ENCODE measurements at regions not wholly inside any gene's neighbourhood (a gene's known extent, or its start where the extent isn't known, plus 50 kb on each side); places are given as distances from the start of the nearest gene placed in this dataset.

GRCh38 chr7:84497873-84498272, 303.3 kb upstream of the SEMA3A start:
- Histone ChIP-seq H3K27ac (ENCODE audit: low read depth, low read length) (no peak overlapping the region), H3K79me2 (ENCODE audit: insufficient read depth, low read length) (no peaks in the 10 kb centered on the region), H3K27me3 (ENCODE audit: insufficient read depth, low read length) (no peaks in the 10 kb centered on the region), H3K36me3 (ENCODE audit: control insufficient read depth in 1 of 2, insufficient read depth in 2 of 2, low read length in 2 of 2) (no peaks in the 10 kb centered on the region), H3K9ac (ENCODE audit: low read length) (no peak overlapping the region), H3K4me1 (ENCODE audit: control insufficient read depth in 1 of 2, insufficient read depth in 2 of 2, low read length in 2 of 2) (no peaks in the 10 kb centered on the region), H3K4me2 (ENCODE audit: low read length) (no peak overlapping the region), H4K20me1 (ENCODE audit: insufficient read depth) (no peaks in the 10 kb centered on the region), H3K9me3 (ENCODE audit: control insufficient read depth in 1 of 2, insufficient read depth in 1 of 2, low read depth in 1 of 2, low read length in 2 of 2) (no peaks in the 10 kb centered on the region), H2AFZ (ENCODE audit: low read depth, low read length, poor library complexity, severe bottlenecking) (no peak overlapping the region), H3K9me2 (ENCODE audit: insufficient read depth) (no peaks in the 10 kb centered on the region; the same call in 1 of the 2 replicates), H3K4me3 (replicated peaks in 1 of 2; ENCODE audit: low read depth in 1 of 2, low read length in 2 of 2) (no peak overlapping the region)
- BruUV-seq (replicated peaks): no TSS peak
- DNase-seq (ENCODE audit: low read depth, low spot score) (no peak), ATAC-seq (no peak)
- ChIA-PET POLR2A (no interaction called here), CTCF (no interaction called here), RAD21 (ENCODE audit: low non-redundant PET in 1 of 2, low total read pairs in 2 of 2, uncharacterized antibody in 2 of 2, unreplicated experiment in 2 of 2) (no interaction called here)
- TF ChIP-seq EGR1 (IDR thresholded peaks at IDR 0.05; ENCODE audit: low read depth): no peak
- TF ChIP-seq POLR2AphosphoS5 (IDR thresholded peaks at IDR 0.05; ENCODE audit: low read depth, low read length): no peak
- no peak for TF ChIP-seq POLR2A (IDR thresholded peaks at IDR 0.05; ENCODE audit: borderline replicate concordance, extremely low read depth, insufficient read depth, insufficient read length)
- intact Hi-C loops (cut with micrococcal nuclease): no loop called here

GRCh38 chr7:84495128-84495527, 300.5 kb upstream of the SEMA3A start:
- POLR2A ChIA-PET: no interaction called here
- DNase-seq (ENCODE audit: low read depth, low spot score) (no peak), ATAC-seq (no peak)
- no TSS peak for BruUV-seq (replicated peaks)
- Histone ChIP-seq H3K36me3 (ENCODE audit: control insufficient read depth in 1 of 2, insufficient read depth in 2 of 2, low read length in 2 of 2) (no peaks in the 10 kb centered on the region), H3K4me3 (replicated peaks in 1 of 2; ENCODE audit: low read depth in 1 of 2, low read length in 2 of 2) (no peak overlapping the region), H3K9me3 (ENCODE audit: control insufficient read depth in 1 of 2, insufficient read depth in 1 of 2, low read depth in 1 of 2, low read length in 2 of 2) (no peaks in the 10 kb centered on the region), H4K20me1 (ENCODE audit: insufficient read depth) (no peaks in the 10 kb centered on the region), H3K4me1 (ENCODE audit: control insufficient read depth in 1 of 2, insufficient read depth in 2 of 2, low read length in 2 of 2) (no peaks in the 10 kb centered on the region), H3K27me3 (ENCODE audit: insufficient read depth, low read length) (no peaks in the 10 kb centered on the region), H3K9ac (ENCODE audit: low read length) (no peak overlapping the region), H3K4me2 (ENCODE audit: low read length) (no peak overlapping the region), H3K27ac (ENCODE audit: low read depth, low read length) (no peak overlapping the region), H3K79me2 (ENCODE audit: insufficient read depth, low read length) (no peaks in the 10 kb centered on the region), H2AFZ (ENCODE audit: low read depth, low read length, poor library complexity, severe bottlenecking) (no peak overlapping the region), H3K9me2 (ENCODE audit: insufficient read depth) (no peaks in the 10 kb centered on the region; the same call in 1 of the 2 replicates)
- RAD21 ChIA-PET (ENCODE audit: low non-redundant PET in 1 of 2, low total read pairs in 2 of 2, uncharacterized antibody in 2 of 2, unreplicated experiment in 2 of 2): no interaction called here
- intact Hi-C loops (cut with micrococcal nuclease): no loop called here
- CTCF ChIA-PET: no interaction called here
- TF ChIP-seq ZBTB33 (IDR thresholded peaks at IDR 0.05; ENCODE audit: extremely low read depth, insufficient replicate concordance, low read length) (no peak), POLR2AphosphoS5 (IDR thresholded peaks at IDR 0.05; ENCODE audit: low read depth, low read length) (no peak), JUND (IDR thresholded peaks at IDR 0.05) (no peak), REST (IDR thresholded peaks at IDR 0.05; ENCODE audit: low read depth) (no peak), SRF (IDR thresholded peaks at IDR 0.05; ENCODE audit: low read depth) (no peak), EZH2 (IDR thresholded peaks at IDR 0.05) (no peak), ELF1 (IDR thresholded peaks at IDR 0.05; ENCODE audit: borderline replicate concordance, low read depth) (no peak)

Data from HCT116 (cell line).